ENCODE measurements at regions not wholly inside any gene's neighbourhood (a gene's known extent, or its start where the extent isn't known, plus 50 kb on each side); places are given as distances from the start of the nearest gene placed in this dataset.
"Not testable (repeated sequence)": the region's sequence is repeated elsewhere in the genome, so short reads cannot be mapped to it uniquely, and the experiment has no call there.

GRCh38 chr4:104381729-104382128 is 113.0 kb downstream of the CXXC4 start:
- H3K36me3 Mint-ChIP-seq (ENCODE audit: low read depth): no peaks in the 10 kb centered on the region
- no peaks in the 10 kb centered on the region for H3K27me3 Mint-ChIP-seq (ENCODE audit: low read depth)
- CTCF ChIA-PET: no interaction called here

GRCh38 chr4:104365618-104366017 is 129.1 kb downstream of the CXXC4 start:
- H3K27me3 Mint-ChIP-seq (ENCODE audit: low read depth): no peaks in the 10 kb centered on the region
- CTCF ChIA-PET: no interaction called here
- intact Hi-C loops (cut with micrococcal nuclease): no loop called here
- no peak overlapping the region for H3K27ac Mint-ChIP-seq
- no peak overlapping the region for H3K4me3 Mint-ChIP-seq
- H3K9me3 Mint-ChIP-seq: peaks cover 3% of the 10 kb centered on the region
- DNase-seq: no peak
- H3K4me1 Mint-ChIP-seq (ENCODE audit: low read depth): no peaks in the 10 kb centered on the region
- H3K36me3 Mint-ChIP-seq (ENCODE audit: low read depth): no peaks in the 10 kb centered on the region

More at GRCh38 chr4:104381729-104382128, 113.0 kb downstream of the CXXC4 start:
- H3K4me3 Mint-ChIP-seq: no peak overlapping the region
- no peak overlapping the region for H3K27ac Mint-ChIP-seq
- peaks cover 8% of the 10 kb centered on the region for H3K9me3 Mint-ChIP-seq
- no peaks in the 10 kb centered on the region for H3K4me1 Mint-ChIP-seq (ENCODE audit: low read depth)
- no peak for DNase-seq
- intact Hi-C loops (cut with micrococcal nuclease): no loop called here

GRCh38 chr4:104353481-104353880 is 141.2 kb downstream of the CXXC4 start:
- H3K27ac Mint-ChIP-seq: no peak overlapping the region
- no peaks in the 10 kb centered on the region for H3K4me1 Mint-ChIP-seq (ENCODE audit: low read depth)
- no peak overlapping the region for H3K4me3 Mint-ChIP-seq
- no peaks in the 10 kb centered on the region for H3K27me3 Mint-ChIP-seq (ENCODE audit: low read depth)
- peaks cover 20% of the 10 kb centered on the region for H3K9me3 Mint-ChIP-seq
- intact Hi-C loops (cut with micrococcal nuclease): no loop called here
- CTCF ChIA-PET: no interaction called here
- no peak for DNase-seq
- no peaks in the 10 kb centered on the region for H3K36me3 Mint-ChIP-seq (ENCODE audit: low read depth)

DNA sequence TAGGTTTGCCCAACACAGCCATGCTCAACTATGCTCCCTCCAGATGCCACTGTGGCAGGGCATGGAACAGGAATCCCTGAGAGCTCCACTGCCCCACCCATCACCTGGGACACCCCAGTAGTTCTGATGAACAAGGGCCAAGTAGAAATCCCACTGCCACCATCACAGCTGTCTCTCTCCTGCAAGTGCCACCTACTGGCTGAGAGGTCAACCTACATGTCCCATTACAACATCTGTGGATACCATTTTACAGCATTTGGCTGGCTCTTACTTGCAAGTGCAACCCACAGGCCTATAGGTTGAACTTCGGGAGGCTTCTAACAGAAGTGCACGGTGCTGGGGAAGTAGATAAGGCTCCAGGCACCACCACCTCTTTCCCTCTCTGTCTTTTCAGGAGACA is 142.5 kb downstream of the CXXC4 start:
- Mint-ChIP-seq H3K36me3 (ENCODE audit: low read depth) (no peaks in the 10 kb centered on the region), H3K4me3 (no peak overlapping the region), H3K4me1 (ENCODE audit: low read depth) (no peaks in the 10 kb centered on the region), H3K27me3 (ENCODE audit: low read depth) (no peaks in the 10 kb centered on the region), H3K9me3 (peaks cover 19% of the 10 kb centered on the region), H3K27ac (no peak overlapping the region)
- DNase-seq: no peak
- CTCF ChIA-PET: no interaction called here
- intact Hi-C loops (cut with micrococcal nuclease): no loop called here

DNA sequence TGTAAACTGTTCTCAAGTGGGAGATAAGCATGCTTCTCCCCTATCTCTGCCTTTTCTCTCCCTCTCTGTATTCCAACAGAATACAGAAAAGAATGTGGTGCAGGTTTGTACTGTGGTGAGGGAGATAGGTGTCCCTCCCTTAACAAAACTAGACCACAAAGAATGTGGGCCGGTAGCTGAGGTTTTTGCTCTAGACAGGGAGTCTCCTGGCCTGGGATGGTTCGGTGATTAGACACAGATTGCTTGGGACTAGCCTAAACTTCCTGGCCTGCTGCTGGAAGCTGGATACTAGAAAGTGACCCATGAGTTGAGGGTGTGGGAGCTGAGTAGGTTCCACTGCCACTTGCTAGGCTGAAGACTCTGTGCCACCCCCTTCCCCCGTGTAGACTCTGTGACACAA is 143.0 kb downstream of the CXXC4 start:
- no peak for DNase-seq
- no peaks in the 10 kb centered on the region for H3K36me3 Mint-ChIP-seq (ENCODE audit: low read depth)
- no peak overlapping the region for H3K4me3 Mint-ChIP-seq
- H3K27me3 Mint-ChIP-seq (ENCODE audit: low read depth): no peaks in the 10 kb centered on the region
- CTCF ChIA-PET: no interaction called here
- H3K9me3 Mint-ChIP-seq: peaks cover 19% of the 10 kb centered on the region
- H3K27ac Mint-ChIP-seq: no peak overlapping the region
- no peaks in the 10 kb centered on the region for H3K4me1 Mint-ChIP-seq (ENCODE audit: low read depth)
- intact Hi-C loops (cut with micrococcal nuclease): no loop called here

DNA sequence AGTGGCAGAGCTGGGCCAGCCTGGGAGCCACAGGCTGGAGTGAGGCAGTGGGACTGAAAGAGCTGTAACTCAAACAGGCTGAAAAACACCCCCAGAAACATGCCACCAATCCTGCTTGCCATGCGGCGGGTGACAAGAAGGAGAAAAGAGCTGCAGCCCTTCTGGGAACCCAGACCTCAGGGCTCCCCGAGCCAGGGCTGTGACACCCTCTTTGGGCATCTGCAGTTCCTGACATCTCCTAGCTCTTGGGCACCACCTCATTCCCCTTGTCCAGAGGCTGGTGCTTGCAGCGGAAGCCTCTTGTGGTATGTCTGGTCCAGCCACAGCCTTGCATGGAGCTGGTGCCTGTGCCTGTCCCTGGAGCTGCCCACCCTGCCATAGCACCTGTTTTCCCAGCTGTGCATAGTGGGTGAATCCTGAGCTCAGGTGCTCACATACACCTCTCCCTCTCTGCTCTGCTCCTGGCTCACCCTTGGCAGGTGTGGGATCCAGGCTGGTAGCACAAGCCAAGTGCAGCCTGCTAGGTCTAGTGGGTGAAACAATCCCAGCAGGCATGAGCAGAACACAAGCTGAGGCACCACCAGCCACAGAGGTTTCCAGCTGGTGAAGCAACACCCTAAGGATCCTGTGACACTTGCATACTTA is 149.0 kb downstream of the CXXC4 start:
- Mint-ChIP-seq H3K4me1 (ENCODE audit: low read depth) (no peaks in the 10 kb centered on the region), H3K27ac (no peak overlapping the region), H3K4me3 (no peak overlapping the region), H3K27me3 (ENCODE audit: low read depth) (no peaks in the 10 kb centered on the region), H3K9me3 (peaks cover 5% of the 10 kb centered on the region), H3K36me3 (ENCODE audit: low read depth) (no peaks in the 10 kb centered on the region)
- DNase-seq: no peak
- intact Hi-C loops (cut with micrococcal nuclease): no loop called here
- CTCF ChIA-PET: no interaction called here

DNA sequence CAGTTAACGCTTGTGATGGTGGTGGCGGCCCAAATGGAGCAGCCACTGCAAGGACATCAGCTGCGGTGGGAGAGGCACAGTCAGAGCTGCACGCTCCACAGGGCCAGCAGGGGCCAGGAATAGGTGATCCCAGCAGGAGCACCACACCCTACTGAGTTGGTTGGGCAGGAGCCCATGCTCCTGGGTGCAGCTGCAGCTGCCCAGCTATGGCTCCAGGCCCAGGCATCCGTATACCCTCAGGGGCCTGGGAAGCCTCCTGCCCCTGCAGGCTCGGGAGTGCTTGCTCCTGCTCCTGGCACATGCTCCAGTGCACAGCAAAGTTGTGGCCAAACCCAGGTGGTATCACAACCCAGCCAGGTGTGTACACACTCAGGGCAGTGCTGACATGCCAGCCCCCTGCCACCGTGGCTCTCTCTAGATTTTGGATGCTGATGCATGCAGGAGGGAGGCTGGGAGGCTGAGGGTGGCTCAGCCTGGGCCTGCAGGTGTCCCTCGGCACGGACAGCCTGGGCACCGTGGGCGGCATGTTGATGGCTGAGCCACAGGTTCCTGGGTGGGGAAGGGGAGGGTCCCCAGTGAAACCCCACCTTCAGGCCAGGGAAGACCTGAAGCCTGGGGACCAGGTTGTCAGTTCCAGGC is 150.2 kb downstream of the CXXC4 start:
- no peak for DNase-seq
- H3K36me3 Mint-ChIP-seq (ENCODE audit: low read depth): no peaks in the 10 kb centered on the region
- H3K4me3 Mint-ChIP-seq: no peak overlapping the region
- H3K4me1 Mint-ChIP-seq (ENCODE audit: low read depth): no peaks in the 10 kb centered on the region
- H3K27ac Mint-ChIP-seq: no peak overlapping the region
- intact Hi-C loops (cut with micrococcal nuclease): no loop called here
- CTCF ChIA-PET: no interaction called here
- H3K9me3 Mint-ChIP-seq: peaks cover 2% of the 10 kb centered on the region
- no peaks in the 10 kb centered on the region for H3K27me3 Mint-ChIP-seq (ENCODE audit: low read depth)

DNA sequence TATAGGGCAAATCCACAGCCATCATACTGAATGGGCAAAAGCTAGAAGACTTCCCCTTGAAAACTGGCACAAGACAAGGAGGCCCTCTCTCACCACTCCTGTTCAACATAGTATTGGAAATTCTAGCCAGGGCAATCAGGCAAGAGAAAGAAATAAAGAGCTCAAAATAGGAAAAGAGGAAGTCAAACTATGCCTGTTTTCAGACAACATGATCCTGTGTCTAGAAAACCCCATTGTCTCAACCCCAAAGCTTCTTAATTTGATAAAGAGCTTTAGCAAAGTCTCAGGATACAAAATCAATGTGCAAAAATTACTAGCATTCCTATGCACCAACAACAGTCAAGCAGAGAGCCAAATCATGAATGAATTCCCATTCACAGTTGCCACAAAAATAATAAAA is 160.3 kb downstream of the CXXC4 start:
- H3K4me3 Mint-ChIP-seq: no peak overlapping the region
- no peaks in the 10 kb centered on the region for H3K36me3 Mint-ChIP-seq (ENCODE audit: low read depth)
- no peak overlapping the region for H3K27ac Mint-ChIP-seq
- CTCF ChIA-PET: no interaction called here
- no peaks in the 10 kb centered on the region for H3K4me1 Mint-ChIP-seq (ENCODE audit: low read depth)
- H3K27me3 Mint-ChIP-seq (ENCODE audit: low read depth): no peaks in the 10 kb centered on the region
- intact Hi-C loops (cut with micrococcal nuclease): no loop called here
- DNase-seq: no peak
- H3K9me3 Mint-ChIP-seq: peaks cover 16% of the 10 kb centered on the region

- H3K27me3 Mint-ChIP-seq (ENCODE audit: low read depth): no peaks in the 10 kb centered on the region
- no peak for DNase-seq
- intact Hi-C loops (cut with micrococcal nuclease): no loop called here
- H3K27ac Mint-ChIP-seq: no peak overlapping the region
- H3K9me3 Mint-ChIP-seq: peaks cover 14% of the 10 kb centered on the region
- CTCF ChIA-PET: no interaction called here
- H3K4me1 Mint-ChIP-seq (ENCODE audit: low read depth): no peaks in the 10 kb centered on the region
- no peaks in the 10 kb centered on the region for H3K36me3 Mint-ChIP-seq (ENCODE audit: low read depth)
- H3K4me3 Mint-ChIP-seq: no peak overlapping the region
Measured at GRCh38 chr4:104330125-104330905, 164.4 kb downstream of the CXXC4 start.

- intact Hi-C loops (cut with micrococcal nuclease); DNase-seq; CTCF ChIA-PET; H3K4me1 Mint-ChIP-seq (ENCODE audit: low read depth); H3K27me3 Mint-ChIP-seq (ENCODE audit: low read depth); H3K27ac Mint-ChIP-seq; H3K36me3 Mint-ChIP-seq (ENCODE audit: low read depth); H3K9me3 Mint-ChIP-seq; H3K4me3 Mint-ChIP-seq: not testable (repeated sequence)
Measured at GRCh38 chr4:104326991-104327694, 167.6 kb downstream of the CXXC4 start.

DNA sequence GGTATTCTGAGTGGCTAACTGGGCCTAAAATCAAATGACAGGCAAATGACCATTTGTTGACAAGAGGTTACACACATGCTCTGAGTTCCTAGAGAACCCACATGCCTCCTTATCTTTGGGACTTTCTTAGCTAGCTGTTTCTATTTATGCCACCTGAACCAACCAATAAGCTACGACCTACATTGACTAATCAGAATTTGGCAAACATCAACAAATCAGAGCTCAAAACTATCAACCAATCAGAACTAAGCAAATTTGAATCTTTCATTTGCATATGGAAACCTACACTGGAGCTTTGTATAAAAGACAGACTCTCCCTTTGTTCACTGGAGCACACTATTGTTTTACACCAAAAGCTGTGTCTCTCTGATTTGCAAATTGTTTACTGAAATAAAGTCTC is 192.0 kb downstream of the CXXC4 start:
- CTCF ChIA-PET: no interaction called here
- Mint-ChIP-seq H3K27ac (no peak overlapping the region), H3K4me1 (ENCODE audit: low read depth) (no peaks in the 10 kb centered on the region), H3K9me3 (no peaks in the 10 kb centered on the region), H3K4me3 (no peak overlapping the region), H3K27me3 (ENCODE audit: low read depth) (no peaks in the 10 kb centered on the region), H3K36me3 (ENCODE audit: low read depth) (no peaks in the 10 kb centered on the region)
- DNase-seq: no peak
- intact Hi-C loops (cut with micrococcal nuclease): no loop called here

- Mint-ChIP-seq H3K9me3 (peaks cover 10% of the 10 kb centered on the region), H3K27me3 (ENCODE audit: low read depth) (no peaks in the 10 kb centered on the region), H3K27ac (no peak overlapping the region), H3K36me3 (ENCODE audit: low read depth) (no peaks in the 10 kb centered on the region), H3K4me3 (no peak overlapping the region), H3K4me1 (ENCODE audit: low read depth) (no peaks in the 10 kb centered on the region)
- DNase-seq: no peak
- CTCF ChIA-PET: interaction anchor here (1.0 kb wide), 1 partner anchor 24 kb away, joined by 4 read pairs; no protein-coding TSS in a partner anchor
- intact Hi-C loops (cut with micrococcal nuclease): no loop called here
Measured at GRCh38 chr4:104294811-104295210, 199.9 kb downstream of the CXXC4 start.
